ENCODE measurements at regions not wholly inside any gene's neighbourhood (a gene's known extent, or its start where the extent isn't known, plus 50 kb on each side); places are given as distances from the start of the nearest gene placed in this dataset.

GRCh38 chr19:28026636-28027035, 1186.3 kb downstream of the UQCRFS1 start:
- TF ChIP-seq CTCF (conservative IDR thresholded peaks at IDR 0.05) (no peak), EZH2 (IDR thresholded peaks at IDR 0.05; ENCODE audit: low read depth) (no peak)

Measured in PC-9 (cell line).